HCT116 (cell line): ENCODE measurements at regions not wholly inside any gene's neighbourhood (a gene's known extent, or its start where the extent isn't known, plus 50 kb on each side); places are given as distances from the start of the nearest gene placed in this dataset.

ENCODE experiments used
- ATAC-seq: fragments of 200-7000 bp; cut with Tn5 transposase; 2 replicates; pipeline ENCODE4 v1.9.1; 2020; ENCODE audit warnings: mild to moderate bottlenecking, moderate library complexity
- BruUV-seq: library from RNA; stranded (reverse); fragments of 400-500 nt; replicated peaks from 2 replicates; lab custom pipeline; 2021; lab: Mats Ljungman, UMichigan
- CTCF ChIA-PET: fragments of 300-600 bp; sonication (Branson Sonifier 250); formaldehyde crosslinking; loops from one replicate; lab custom pipeline; 2021; ENCODE audit warnings: antibody characterized with exemption; lab: Charles Lee
- POLR2A ChIA-PET: fragments of 300-600, 350-600 bp; sonication (Branson Sonifier 250); formaldehyde crosslinking; loops from one replicate; lab custom pipeline; 2021; ENCODE audit warnings: antibody characterized with exemption; lab: Charles Lee
- RAD21 ChIA-PET, 2 experiments: fragments of 300-600 bp; sonication (Branson Sonifier 250); formaldehyde crosslinking; loops; one replicate each; lab custom pipeline; 2023; ENCODE audit warnings: low total read pairs in 2 of 2; ENCODE audit not compliant: uncharacterized antibody in 2 of 2, unreplicated experiment in 2 of 2, low non-redundant PET in 1 of 2; lab: Charles Lee
- DNase-seq: peaks from one replicate; pipeline ENCODE4 v3.0.0-alpha.2; 2010; ENCODE audit warnings: low read depth, low spot score
- H2AFZ ChIP-seq: fragments of 200-600 bp; shearing (Covaris generic), sonication (generic); 2 replicates; pipeline ENCODE4 v1.6.1; 2017; ENCODE audit warnings: low read depth, mixed run types, mixed read lengths, antibody characterized with exemption, low read length; ENCODE audit not compliant: poor library complexity, severe bottlenecking
- H3K27ac ChIP-seq: 2 replicates; pipeline ENCODE4 v1.5.1; 2012; ENCODE audit warnings: low read depth, low read length
- H3K27me3 ChIP-seq: fragments of 200-600 bp; sonication (generic); 2 replicates; pipeline ENCODE4 v1.6.1; 2016; ENCODE audit warnings: mixed run types, low read length, mixed read lengths; ENCODE audit not compliant: insufficient read depth
- H3K36me3 ChIP-seq, 2 experiments: fragments of 200-500 bp in 1 of 2; fragments of 200-600 bp in 1 of 2; sonication (Bioruptor generic) in 1 of 2; sonication (generic) in 1 of 2; 2 replicates each; pipeline versions ENCODE4 v1.5.1 to v1.6.1; 2014 to 2016; ENCODE audit warnings: low read length in 2 of 2, inconsistent platforms in 1 of 2, mixed read lengths in 1 of 2, mixed run types in 1 of 2; ENCODE audit not compliant: insufficient read depth in 2 of 2, control insufficient read depth in 1 of 2
- H3K4me1 ChIP-seq, 2 experiments: fragments of 200-600 bp in 1 of 2; sonication (generic) in 1 of 2; 2 replicates each; pipeline versions ENCODE4 v1.5.1 to v1.6.1; 2012 to 2017; ENCODE audit warnings: low read length in 2 of 2, inconsistent platforms in 1 of 2, mild to moderate bottlenecking in 1 of 2, mixed read lengths in 1 of 2, mixed run types in 1 of 2, moderate library complexity in 1 of 2; ENCODE audit not compliant: insufficient read depth in 2 of 2, control insufficient read depth in 1 of 2
- H3K4me2 ChIP-seq: fragments of 200-600 bp; sonication (generic); 2 replicates; pipeline ENCODE4 v1.6.1; 2017; ENCODE audit warnings: mixed run types, low read length, mixed read lengths
- H3K4me3 ChIP-seq, 2 experiments: fragments of 200-600 bp in 1 of 2; sonication (generic) in 1 of 2; replicated peaks in 1 of 2; 2 replicates each; pipeline ENCODE4 v1.5.1; 2011 to 2016; ENCODE audit warnings: low read length in 2 of 2, control low read depth in 1 of 2, low read depth in 1 of 2, mild to moderate bottlenecking in 1 of 2, mixed read lengths in 1 of 2, mixed run types in 1 of 2
- H3K79me2 ChIP-seq: fragments of 200-600 bp; sonication (generic); 2 replicates; pipeline ENCODE4 v1.6.1; 2017; ENCODE audit warnings: mild to moderate bottlenecking, mixed run types, low read length, moderate library complexity, mixed read lengths; ENCODE audit not compliant: insufficient read depth
- H3K9ac ChIP-seq: fragments of 200-600 bp; sonication (generic); 2 replicates; pipeline ENCODE4 v1.6.1; 2016; ENCODE audit warnings: low read length, mixed read lengths
- H3K9me2 ChIP-seq: fragments of 200-600 bp; sonication (generic), shearing (Covaris generic); 2 replicates; pipeline ENCODE4 v1.6.1; 2017; ENCODE audit warnings: mixed run types, mild to moderate bottlenecking, moderate library complexity; ENCODE audit not compliant: insufficient read depth
- H3K9me3 ChIP-seq, 2 experiments: fragments of 200-500 bp in 1 of 2; fragments of 200-600 bp in 1 of 2; sonication (Bioruptor generic) in 1 of 2; sonication (generic) in 1 of 2; 2 replicates each; pipeline ENCODE4 v1.6.1; 2014 to 2017; ENCODE audit warnings: low read length in 2 of 2, mixed read lengths in 2 of 2, inconsistent platforms in 1 of 2, low read depth in 1 of 2, mild to moderate bottlenecking in 1 of 2, mixed run types in 1 of 2, moderate library complexity in 1 of 2; ENCODE audit not compliant: control insufficient read depth in 1 of 2, insufficient read depth in 1 of 2
- H4K20me1 ChIP-seq: fragments of 200-600 bp; sonication (generic), shearing (Covaris generic); 2 replicates; pipeline ENCODE4 v1.6.1; 2017; ENCODE audit warnings: mixed run types, mild to moderate bottlenecking, moderate library complexity; ENCODE audit not compliant: insufficient read depth
- CEBPB ChIP-seq: IDR thresholded peaks from 2 replicates; pipeline ENCODE4 v1.6.1; 2012; ENCODE audit warnings: low read depth
- JUND ChIP-seq: IDR thresholded peaks from 2 replicates; pipeline ENCODE4 v1.6.1; 2012
- POLR2A ChIP-seq: IDR thresholded peaks from 2 replicates; pipeline ENCODE4 v1.7.0; 2011; ENCODE audit warnings: borderline replicate concordance; ENCODE audit not compliant: insufficient read depth, insufficient read length; ENCODE audit errors: extremely low read depth
- REST ChIP-seq: IDR thresholded peaks from 2 replicates; pipeline ENCODE4 v1.6.1; 2012; ENCODE audit warnings: low read depth
- SRF ChIP-seq: IDR thresholded peaks from 2 replicates; pipeline ENCODE4 v1.6.1; 2012; ENCODE audit warnings: low read depth
- ZBTB33 ChIP-seq: IDR thresholded peaks from 2 replicates; pipeline ENCODE4 v1.6.1; 2011; ENCODE audit warnings: mild to moderate bottlenecking, low read length, moderate library complexity; ENCODE audit not compliant: insufficient replicate concordance; ENCODE audit errors: extremely low read depth
- intact Hi-C: fragments of 100-400 bp; cut with micrococcal nuclease; formaldehyde crosslinking; loops from 2 replicates; pipeline ENCODE4 v1.10.0; 2022

DNA sequence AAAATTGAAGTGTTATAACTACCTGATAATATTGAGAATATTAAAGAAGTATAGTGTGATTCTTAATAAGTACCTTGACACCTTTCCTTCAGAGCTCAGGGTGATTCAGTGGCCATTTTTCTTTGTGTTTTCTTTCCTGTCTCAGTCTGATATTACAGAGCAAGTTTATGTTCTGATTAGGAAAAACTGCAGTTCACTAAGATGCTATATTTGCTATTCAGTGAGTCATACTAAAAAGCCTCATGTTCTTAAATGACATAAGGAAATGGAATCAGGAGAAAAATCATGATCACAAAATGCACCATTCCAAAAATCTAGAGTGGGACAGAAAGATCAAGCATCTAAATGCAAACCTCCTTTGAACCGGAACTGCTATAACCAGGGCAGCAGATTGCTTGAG is 390.6 kb upstream of the ATP2B1 start:
- no peaks in the 10 kb centered on the region for H3K27me3 ChIP-seq
- ChIA-PET POLR2A (no interaction called here), CTCF (no interaction called here), RAD21 (no interaction called here)
- no peak overlapping the region for H3K27ac ChIP-seq
- TF ChIP-seq SRF = no peak
- H2AFZ ChIP-seq = no peak overlapping the region
- no peak overlapping the region for H3K4me3 ChIP-seq
- H3K9me3 ChIP-seq = no peaks in the 10 kb centered on the region
- H3K4me2 ChIP-seq = no peak overlapping the region
- intact Hi-C loops = no loop called here
- no peak overlapping the region for H3K9ac ChIP-seq
- no peaks in the 10 kb centered on the region for H3K36me3 ChIP-seq
- no peak for DNase-seq
- ATAC-seq = no peak
- no peaks in the 10 kb centered on the region for H3K4me1 ChIP-seq
- no peaks in the 10 kb centered on the region for H3K9me2 ChIP-seq
- H4K20me1 ChIP-seq = no peaks in the 10 kb centered on the region; the same call in 1 of the 2 replicates
- no TSS peak for BruUV-seq
- no peaks in the 10 kb centered on the region for H3K79me2 ChIP-seq

GRCh38 chr12:90098132-90098779 is 389.6 kb upstream of the ATP2B1 start:
- ATAC-seq = no peak
- no peaks in the 10 kb centered on the region for H3K79me2 ChIP-seq
- intact Hi-C loops = no loop called here
- no peak overlapping the region for H2AFZ ChIP-seq
- ChIA-PET CTCF (no interaction called here), POLR2A (no interaction called here), RAD21 (no interaction called here)
- no peaks in the 10 kb centered on the region for H3K36me3 ChIP-seq
- no peaks in the 10 kb centered on the region for H3K4me1 ChIP-seq
- H3K4me3 ChIP-seq = no peak overlapping the region
- H3K9me2 ChIP-seq = no peaks in the 10 kb centered on the region
- H3K4me2 ChIP-seq = no peak overlapping the region
- BruUV-seq = no TSS peak
- H3K27me3 ChIP-seq = no peaks in the 10 kb centered on the region
- TF ChIP-seq CEBPB (no peak), JUND (no peak), REST (no peak), POLR2A (no peak), ZBTB33 (no peak)
- no peaks in the 10 kb centered on the region for H3K9me3 ChIP-seq
- no peak overlapping the region for H3K9ac ChIP-seq
- no peaks in the 10 kb centered on the region for H4K20me1 ChIP-seq
- no peak overlapping the region for H3K27ac ChIP-seq
- no peak for DNase-seq
